Mucosa of descending colon (tissue), 3 donors: ENCODE measurements at regions not wholly inside any gene's neighbourhood (a gene's known extent, or its start where the extent isn't known, plus 50 kb on each side); places are given as distances from the start of the nearest gene placed in this dataset.

Experiments used
- ATAC-seq: fragments of 200-7000 bp; cut with Tn5 transposase; one replicate; pipeline ENCODE4 v1.9.1; 2020; ENCODE audit warnings: mild to moderate bottlenecking, moderate library complexity
- DNase-seq, 3 donors: peaks; one replicate each; pipeline ENCODE4 v3.0.0-alpha.2; 2020
- H3K36me3 ChIP-seq: fragments of 200-600 bp; one replicate; pipeline ENCODE4 v1.8.0; 2021; ENCODE audit warnings: low read depth, mild to moderate bottlenecking
- H3K4me1 ChIP-seq: fragments of 200-600 bp; one replicate; pipeline ENCODE4 v1.8.0; 2021; ENCODE audit warnings: low read depth, mild to moderate bottlenecking
- H3K4me3 ChIP-seq: fragments of 200-600 bp; one replicate; pipeline ENCODE4 v1.8.0; 2021; ENCODE audit warnings: mild to moderate bottlenecking
- H3K9me3 ChIP-seq: fragments of 200-600 bp; one replicate; pipeline ENCODE4 v1.8.0; 2021; ENCODE audit warnings: mild to moderate bottlenecking
- CTCF ChIP-seq: fragments of 200-600 bp; IDR thresholded peaks from one replicate; pipeline ENCODE4 v1.8.0; 2022; ENCODE audit warnings: antibody characterized with exemption, mild to moderate bottlenecking
- intact Hi-C, 2 donors: fragments of 100-400 bp; cut with DNase I in 1 of 2; cut with micrococcal nuclease in 1 of 2; formaldehyde crosslinking; loops; one replicate each; pipeline versions ENCODE4 v1.11.0 to v1.11.1; 2022; cut with DNase I, micrococcal nuclease
- donor health status: DM: no; HTN: no; CAD: no; lungs with moderate emphysema.
- donor health status: DM: no; HTN: no; CAD: no.
- donor health status: DM: no; HTN: yes; CAD: no.

- Histone ChIP-seq H3K4me3 (no peak overlapping the region), H3K4me1 (peaks cover 7% of the 10 kb centered on the region), H3K9me3 (no peaks in the 10 kb centered on the region), H3K36me3 (no peaks in the 10 kb centered on the region)
- ATAC-seq = peak; percentile 29
- TF ChIP-seq CTCF = no peak
- peak in 1 of 3 donors; percentile 35 for DNase-seq
- intact Hi-C loops = no loop called here
Measured at GRCh38 chr15:62348118-62348517, 183.0 kb upstream of the C2CD4B start.

DNA sequence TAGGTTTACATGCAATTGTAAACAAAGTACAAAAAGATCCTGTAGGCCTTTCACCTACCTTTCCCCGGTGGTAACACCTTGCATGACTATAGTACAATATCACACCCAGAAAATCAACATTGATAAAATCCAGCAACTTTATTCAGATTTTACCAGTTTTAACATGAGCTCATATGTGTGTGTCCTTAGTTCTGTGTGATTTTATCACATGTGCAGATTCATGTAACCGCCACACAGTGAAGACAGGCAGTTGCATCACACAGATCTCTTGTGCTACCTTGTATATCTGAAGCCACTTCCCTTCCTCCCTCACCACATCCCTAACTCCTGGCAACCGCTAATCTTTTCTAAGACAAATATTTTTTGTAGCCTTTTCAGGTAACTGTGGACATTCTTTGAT is 183.5 kb upstream of the C2CD4B start:
- ATAC-seq = peak; percentile 73
- intact Hi-C loops = no loop called here
- no peak for TF ChIP-seq CTCF

GRCh38 chr15:62352817-62353216 is 187.7 kb upstream of the C2CD4B start:
- no peak for TF ChIP-seq CTCF
- Histone ChIP-seq H3K36me3 (no peaks in the 10 kb centered on the region), H3K4me1 (no peaks in the 10 kb centered on the region), H3K9me3 (no peaks in the 10 kb centered on the region), H3K4me3 (no peak overlapping the region)
- DNase-seq (no peak), ATAC-seq (no peak)
- intact Hi-C loops = no loop called here

More for the DNA sequence above, 183.5 kb upstream of the C2CD4B start:
- no peaks in the 10 kb centered on the region for H3K36me3 ChIP-seq
- H3K9me3 ChIP-seq = no peaks in the 10 kb centered on the region
- H3K4me1 ChIP-seq = peaks cover 4% of the 10 kb centered on the region
- no peak for DNase-seq
- H3K4me3 ChIP-seq = no peak overlapping the region

- Histone ChIP-seq H3K36me3 (no peaks in the 10 kb centered on the region), H3K4me3 (no peak overlapping the region), H3K4me1 (no peaks in the 10 kb centered on the region), H3K9me3 (no peaks in the 10 kb centered on the region)
- DNase-seq (no peak), ATAC-seq (no peak)
- TF ChIP-seq CTCF = no peak
- intact Hi-C loops = no loop called here
Measured at GRCh38 chr15:62357431-62357830, 192.3 kb upstream of the C2CD4B start.

DNA sequence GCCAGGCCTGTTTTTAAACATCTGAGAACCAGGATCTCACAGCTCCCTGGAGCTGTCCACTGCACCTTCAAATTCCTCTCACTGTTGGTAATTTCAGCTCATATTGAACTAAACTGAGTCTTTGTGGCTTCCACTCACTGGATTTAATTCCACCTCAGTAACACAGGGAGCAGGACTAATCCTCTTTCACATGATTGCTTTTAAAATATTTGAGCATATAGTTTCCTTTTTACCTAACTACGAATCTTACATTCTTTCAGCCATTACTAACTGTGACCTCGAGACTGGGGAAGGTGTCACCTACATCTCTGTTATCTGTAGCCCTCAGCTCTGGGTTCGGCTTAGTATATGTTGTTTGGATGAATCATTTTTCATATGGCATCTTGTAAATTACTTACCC is 194.3 kb upstream of the C2CD4B start:
- Histone ChIP-seq H3K4me1 (no peaks in the 10 kb centered on the region), H3K36me3 (no peaks in the 10 kb centered on the region), H3K4me3 (no peak overlapping the region), H3K9me3 (no peaks in the 10 kb centered on the region)
- DNase-seq (no peak), ATAC-seq (no peak)
- TF ChIP-seq CTCF = no peak
- intact Hi-C loops = no loop called here
